OCI-LY3 (cell line): ENCODE measurements at regions not wholly inside any gene's neighbourhood (a gene's known extent, or its start where the extent isn't known, plus 50 kb on each side); places are given as distances from the start of the nearest gene placed in this dataset.

Source experiments
- H2AFZ ChIP-seq: fragments of 200-600, 300-600 bp; shearing (Covaris generic); 2 replicates; pipeline ENCODE4 v1.6.0; 2014; ENCODE audit warnings: antibody characterized with exemption, low read depth, low read length
- H3K27ac ChIP-seq: fragments of 200-600, 300-600 bp; sonication (generic); 2 replicates; pipeline ENCODE4 v1.5.1; 2014; ENCODE audit warnings: mild to moderate bottlenecking, low read length, moderate library complexity, mixed read lengths
- H3K27me3 ChIP-seq: fragments of 200-600, 300-600 bp; sonication (generic); 2 replicates; pipeline ENCODE4 v1.6.1; 2014; ENCODE audit warnings: low read depth, low read length, mixed read lengths
- H3K36me3 ChIP-seq: fragments of 200-600, 300-600 bp; sonication (generic); replicated peaks from 2 replicates; pipeline ENCODE3; 2014; ENCODE audit warnings: low read depth, low read length, mixed read lengths
- H3K4me1 ChIP-seq: fragments of 300-600, 200-600 bp; sonication (generic); 2 replicates; pipeline ENCODE4 v1.6.1; 2014; ENCODE audit warnings: low read length, mixed read lengths
- H3K4me2 ChIP-seq: fragments of 200-600, 300-600 bp; sonication (generic); 2 replicates; pipeline ENCODE4 v1.6.1; 2014; ENCODE audit warnings: low read length, mixed read lengths
- H3K4me3 ChIP-seq: fragments of 300-600, 200-600 bp; sonication (generic); 2 replicates; pipeline ENCODE4 v1.5.1; 2014; ENCODE audit warnings: antibody characterized with exemption, mild to moderate bottlenecking, low read length, moderate library complexity
- H3K79me2 ChIP-seq: fragments of 300-600, 200-600 bp; shearing (Covaris generic); 2 replicates; pipeline ENCODE4 v1.6.1; 2014; ENCODE audit warnings: mild to moderate bottlenecking, low read length, mixed read lengths
- H3K9ac ChIP-seq: fragments of 300-600, 200-600 bp; shearing (Covaris generic); 2 replicates; pipeline ENCODE4 v1.6.0; 2014; ENCODE audit warnings: mild to moderate bottlenecking, low read length, moderate library complexity
- H3K9me3 ChIP-seq: fragments of 200-600, 300-600 bp; shearing (Covaris generic); 2 replicates; pipeline ENCODE4 v1.6.1; 2014; ENCODE audit warnings: low read length, mixed read lengths; ENCODE audit not compliant: insufficient read depth
- H4K20me1 ChIP-seq: fragments of 200-600, 300-600 bp; sonication (generic); 2 replicates; pipeline ENCODE4 v1.6.1; 2016; ENCODE audit warnings: low read length, mixed read lengths; ENCODE audit not compliant: insufficient read depth
- EZH2phosphoT487 ChIP-seq: fragments of 200-600 bp; shearing (Covaris generic); IDR thresholded peaks from 2 replicates; pipeline ENCODE4 v1.6.1; 2018; ENCODE audit warnings: antibody characterized with exemption, mixed run types, low read depth
- TF ChIP-seq, protein P1 (sequence below): fragments of 200-600, 300-600 bp; sonication (generic); IDR thresholded peaks from 2 replicates; pipeline ENCODE4 v1.5.1; 2014; ENCODE audit warnings: antibody characterized with exemption, low read length, low read depth

DNA sequence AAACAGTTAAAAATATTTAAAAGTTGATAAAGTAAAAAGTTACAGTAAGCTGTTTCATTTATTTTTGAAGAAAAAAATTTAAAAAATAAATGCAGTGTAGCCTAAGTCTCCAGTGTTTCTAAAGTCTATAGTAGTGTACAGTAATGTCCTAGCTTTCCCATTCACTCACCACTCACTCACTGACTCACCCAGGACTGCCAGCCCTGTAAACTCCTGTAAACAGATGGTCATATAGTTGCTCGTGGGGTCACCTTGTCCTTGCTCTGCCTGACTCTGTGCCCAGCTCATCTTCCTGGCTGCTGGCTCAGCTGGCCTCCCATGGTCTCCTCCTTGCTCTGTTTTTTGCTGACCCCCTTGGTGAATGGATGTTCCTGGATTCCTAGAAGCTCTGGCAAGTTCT, 180.3 kb downstream of the VAPA start:
- no peak overlapping the region for H3K27ac ChIP-seq

DNA sequence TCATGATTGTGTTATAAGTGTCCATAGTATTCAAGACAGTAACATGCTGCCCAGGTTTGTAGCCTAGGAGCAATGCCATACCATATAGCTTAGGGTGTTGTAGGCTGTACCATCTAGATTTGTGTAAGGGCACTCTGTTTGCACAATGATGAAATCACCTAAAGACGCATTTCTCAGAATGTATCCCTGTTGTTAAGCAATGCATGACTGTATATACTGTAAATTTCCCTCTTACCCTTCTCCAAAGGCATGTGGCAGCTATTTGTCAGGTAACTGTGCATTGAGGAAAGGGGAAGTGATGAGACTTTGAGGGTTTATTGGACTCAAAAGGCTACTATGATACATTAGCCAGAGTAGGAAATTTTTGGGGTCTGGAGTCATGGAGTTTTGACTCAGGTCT, 180.8 kb downstream of the VAPA start:
- H3K36me3 ChIP-seq, result no peaks in the 10 kb centered on the region
- H3K4me2 ChIP-seq, result no peak overlapping the region
- no peak overlapping the region for H3K9ac ChIP-seq
- H2AFZ ChIP-seq, result no peak overlapping the region
- no peaks in the 10 kb centered on the region for H4K20me1 ChIP-seq
- H3K27ac ChIP-seq, result no peak overlapping the region
- H3K79me2 ChIP-seq, result no peaks in the 10 kb centered on the region
- TF ChIP-seq, protein P1, sequence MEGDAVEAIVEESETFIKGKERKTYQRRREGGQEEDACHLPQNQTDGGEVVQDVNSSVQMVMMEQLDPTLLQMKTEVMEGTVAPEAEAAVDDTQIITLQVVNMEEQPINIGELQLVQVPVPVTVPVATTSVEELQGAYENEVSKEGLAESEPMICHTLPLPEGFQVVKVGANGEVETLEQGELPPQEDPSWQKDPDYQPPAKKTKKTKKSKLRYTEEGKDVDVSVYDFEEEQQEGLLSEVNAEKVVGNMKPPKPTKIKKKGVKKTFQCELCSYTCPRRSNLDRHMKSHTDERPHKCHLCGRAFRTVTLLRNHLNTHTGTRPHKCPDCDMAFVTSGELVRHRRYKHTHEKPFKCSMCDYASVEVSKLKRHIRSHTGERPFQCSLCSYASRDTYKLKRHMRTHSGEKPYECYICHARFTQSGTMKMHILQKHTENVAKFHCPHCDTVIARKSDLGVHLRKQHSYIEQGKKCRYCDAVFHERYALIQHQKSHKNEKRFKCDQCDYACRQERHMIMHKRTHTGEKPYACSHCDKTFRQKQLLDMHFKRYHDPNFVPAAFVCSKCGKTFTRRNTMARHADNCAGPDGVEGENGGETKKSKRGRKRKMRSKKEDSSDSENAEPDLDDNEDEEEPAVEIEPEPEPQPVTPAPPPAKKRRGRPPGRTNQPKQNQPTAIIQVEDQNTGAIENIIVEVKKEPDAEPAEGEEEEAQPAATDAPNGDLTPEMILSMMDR, result no peak
- TF ChIP-seq EZH2phosphoT487, result no peak
- H3K9me3 ChIP-seq, result no peaks in the 10 kb centered on the region
- no peaks in the 10 kb centered on the region for H3K27me3 ChIP-seq
- H3K4me1 ChIP-seq, result no peaks in the 10 kb centered on the region
- no peak overlapping the region for H3K4me3 ChIP-seq

More for the DNA sequence above, 180.3 kb downstream of the VAPA start:
- no peaks in the 10 kb centered on the region for H3K27me3 ChIP-seq
- H3K4me3 ChIP-seq, result no peak overlapping the region
- H2AFZ ChIP-seq, result no peak overlapping the region
- TF ChIP-seq EZH2phosphoT487, result no peak
- TF ChIP-seq, protein P1, result no peak
- no peak overlapping the region for H3K9ac ChIP-seq
- no peak overlapping the region for H3K4me2 ChIP-seq
- H3K79me2 ChIP-seq, result no peaks in the 10 kb centered on the region
- H3K36me3 ChIP-seq, result no peaks in the 10 kb centered on the region
- no peaks in the 10 kb centered on the region for H4K20me1 ChIP-seq
- no peaks in the 10 kb centered on the region for H3K4me1 ChIP-seq
- no peaks in the 10 kb centered on the region for H3K9me3 ChIP-seq

DNA sequence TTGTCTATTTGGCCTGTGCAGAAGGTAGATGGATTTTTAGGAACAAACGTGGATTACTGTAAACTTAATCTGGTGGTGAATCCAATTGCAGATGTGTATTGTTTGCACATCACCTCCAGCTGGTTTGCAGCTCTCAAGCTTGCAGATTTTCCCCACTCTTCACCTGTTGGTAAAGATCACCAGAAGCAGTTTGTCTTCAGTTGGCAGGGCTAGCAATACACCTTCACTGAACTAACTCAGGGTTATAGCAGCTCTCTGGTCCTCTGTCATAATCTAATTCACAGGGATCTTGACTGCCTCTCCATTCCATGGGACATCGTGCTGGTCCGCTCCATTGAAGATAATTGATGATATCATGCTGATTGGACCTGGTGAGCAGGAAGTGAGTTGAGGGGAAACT, 181.5 kb downstream of the VAPA start:
- no peak overlapping the region for H3K4me3 ChIP-seq
- H3K4me2 ChIP-seq, result no peak overlapping the region
- no peak overlapping the region for H3K27ac ChIP-seq
- no peaks in the 10 kb centered on the region for H3K9me3 ChIP-seq
- no peaks in the 10 kb centered on the region for H3K36me3 ChIP-seq
- H3K4me1 ChIP-seq, result no peaks in the 10 kb centered on the region
- TF ChIP-seq, protein P1, result no peak
- no peak for TF ChIP-seq EZH2phosphoT487
- no peak overlapping the region for H3K9ac ChIP-seq
- no peaks in the 10 kb centered on the region for H4K20me1 ChIP-seq
- H3K79me2 ChIP-seq, result no peaks in the 10 kb centered on the region
- H2AFZ ChIP-seq, result no peak overlapping the region
- H3K27me3 ChIP-seq, result no peaks in the 10 kb centered on the region

DNA sequence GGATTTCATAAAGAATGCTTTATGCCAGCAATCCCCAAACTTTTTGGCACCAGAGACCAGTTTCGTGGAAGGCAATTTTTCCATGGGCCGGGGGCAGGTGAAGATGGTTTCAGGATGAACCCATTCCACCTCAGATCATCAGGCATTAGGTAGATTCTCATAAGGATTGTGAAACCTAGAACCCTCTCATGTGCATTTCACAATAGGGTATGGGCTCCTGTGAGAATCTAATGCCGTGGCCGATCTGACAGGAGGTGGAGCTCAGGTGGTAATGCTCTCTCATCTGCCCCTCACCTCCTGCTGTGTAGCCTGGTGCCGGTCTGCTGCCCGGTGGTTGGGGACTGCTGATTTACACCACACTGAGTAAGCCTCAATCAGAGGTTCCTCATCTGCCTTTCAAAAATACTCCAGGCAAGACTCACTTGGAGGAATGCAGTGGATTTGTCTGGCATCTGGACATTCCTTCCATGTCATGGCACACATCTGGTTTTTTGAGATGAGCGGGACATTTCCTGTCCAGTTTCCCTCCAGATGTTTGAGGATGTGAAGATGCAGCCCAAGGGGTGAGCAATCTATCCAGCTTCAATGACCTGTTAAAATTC, 185.8 kb downstream of the VAPA start:
- no peak overlapping the region for H3K4me2 ChIP-seq
- H2AFZ ChIP-seq, result no peak overlapping the region
- H3K36me3 ChIP-seq, result no peaks in the 10 kb centered on the region
- H3K27ac ChIP-seq, result no peak overlapping the region
- no peaks in the 10 kb centered on the region for H3K4me1 ChIP-seq
- no peaks in the 10 kb centered on the region for H4K20me1 ChIP-seq
- no peak for TF ChIP-seq EZH2phosphoT487
- TF ChIP-seq, protein P1, result no peak
- H3K9ac ChIP-seq, result no peak overlapping the region
- H3K27me3 ChIP-seq, result no peaks in the 10 kb centered on the region
- H3K79me2 ChIP-seq, result no peaks in the 10 kb centered on the region
- H3K9me3 ChIP-seq, result no peaks in the 10 kb centered on the region
- no peak overlapping the region for H3K4me3 ChIP-seq
